WTC11 (cell line): ENCODE measurements at regions not wholly inside any gene's neighbourhood (a gene's known extent, or its start where the extent isn't known, plus 50 kb on each side); places are given as distances from the start of the nearest gene placed in this dataset.

Experiments used
- ATAC-seq: fragments of 200-7000 bp; cut with Tn5 transposase; 2 replicates; pipeline ENCODE4 v1.10.0; 2021; ENCODE audit warnings: mild to moderate bottlenecking, moderate library complexity
- CTCF ChIA-PET: fragments of 300-600 bp; sonication (Branson Sonifier 250); formaldehyde crosslinking; loops from one replicate; lab custom pipeline; 2021; ENCODE audit warnings: antibody characterized with exemption; lab: Charles Lee
- POLR2A ChIA-PET: fragments of 350-600 bp; sonication (Branson Sonifier 250); formaldehyde crosslinking; loops from one replicate; lab custom pipeline; 2021; ENCODE audit warnings: antibody characterized with exemption; lab: Charles Lee
- DNase-seq: peaks from one replicate; pipeline ENCODE4 v3.0.0; 2021; ENCODE audit warnings: low spot score
- H3K27ac Mint-ChIP-seq: 2 replicates; pipeline ENCODE4 v1.8.0; 2021; ENCODE audit warnings: mixed read lengths
- H3K27me3 Mint-ChIP-seq: 2 replicates; pipeline ENCODE4 v1.8.0; 2021; ENCODE audit warnings: low read depth, mild to moderate bottlenecking, moderate library complexity, mixed read lengths
- H3K36me3 Mint-ChIP-seq: 2 replicates; pipeline ENCODE4 v1.8.0; 2021; ENCODE audit warnings: mixed read lengths
- H3K4me1 Mint-ChIP-seq: 2 replicates; pipeline ENCODE4 v1.8.0; 2022; ENCODE audit warnings: mixed read lengths
- H3K4me3 Mint-ChIP-seq: 2 replicates; pipeline ENCODE4 v1.8.0; 2021; ENCODE audit warnings: mild to moderate bottlenecking, moderate library complexity, mixed read lengths
- H3K9me3 Mint-ChIP-seq: 2 replicates; pipeline ENCODE4 v1.8.0; 2021; ENCODE audit warnings: mixed read lengths
- CBFB ChIP-seq: sonication (generic); formaldehyde crosslinking; IDR thresholded peaks from 2 replicates; pipeline ENCODE4 v1.8.1; 2022; ENCODE audit warnings: mild to moderate bottlenecking, low read depth, missing genetic modification reagents
- NFE2L1 ChIP-seq: sonication (generic); formaldehyde crosslinking; IDR thresholded peaks from 2 replicates; pipeline ENCODE4 v1.8.1; 2023; ENCODE audit warnings: missing genetic modification reagents
- OVOL2 ChIP-seq: fragments of 250-450 bp; sonication (Bioruptor Pico); IDR thresholded peaks from 2 replicates; pipeline ENCODE4 v1.9.0; 2021; ENCODE audit warnings: mild to moderate bottlenecking, borderline replicate concordance
- SMAD3 ChIP-seq: sonication (generic); formaldehyde crosslinking; IDR thresholded peaks from 2 replicates; pipeline ENCODE4 v1.8.0; 2022; ENCODE audit warnings: missing genetic modification reagents, mild to moderate bottlenecking, borderline replicate concordance
- SMAD4 ChIP-seq: sonication (generic); formaldehyde crosslinking; IDR thresholded peaks from 2 replicates; pipeline ENCODE4 v1.8.0; 2022; ENCODE audit warnings: mild to moderate bottlenecking, missing genetic modification reagents
- TCF7 ChIP-seq: sonication (generic); formaldehyde crosslinking; IDR thresholded peaks from 2 replicates; pipeline ENCODE4 v1.8.0; 2022; ENCODE audit warnings: mild to moderate bottlenecking, low read depth, missing genetic modification reagents, moderate library complexity
- ZNF121 ChIP-seq: sonication (generic); formaldehyde crosslinking; IDR thresholded peaks from 2 replicates; pipeline ENCODE4 v1.8.0; 2023; ENCODE audit warnings: missing genetic modification reagents
- ZNF396 ChIP-seq: fragments of 250-450 bp; sonication (Bioruptor Pico); IDR thresholded peaks from 2 replicates; pipeline ENCODE4 v1.8.0; 2021; ENCODE audit warnings: mild to moderate bottlenecking, moderate library complexity, borderline replicate concordance
- ZNF416 ChIP-seq: fragments of 250-450 bp; sonication (Bioruptor Pico); IDR thresholded peaks from 2 replicates; pipeline ENCODE4 v1.9.0; 2021; ENCODE audit warnings: mild to moderate bottlenecking, inconsistent platforms
- ZNF423 ChIP-seq: fragments of 250-450 bp; sonication (Bioruptor Pico); IDR thresholded peaks from 2 replicates; pipeline ENCODE4 v2.1.2; 2022; ENCODE audit warnings: mild to moderate bottlenecking, moderate library complexity
- TF ChIP-seq, protein P1 (sequence below): fragments of 250-450 bp; sonication (Bioruptor Pico); IDR thresholded peaks from 2 replicates; pipeline ENCODE4 v1.8.0; 2021; ENCODE audit warnings: mild to moderate bottlenecking
- TF ChIP-seq, protein P2 (sequence below): sonication (generic); formaldehyde crosslinking; IDR thresholded peaks from 2 replicates; pipeline ENCODE4 v1.8.0; 2023; ENCODE audit warnings: missing genetic modification reagents, mild to moderate bottlenecking, borderline replicate concordance
- TF ChIP-seq, protein P3 (sequence below): fragments of 250-450 bp; sonication (Bioruptor Pico); conservative IDR thresholded peaks from 2 replicates; pipeline ENCODE4 v1.9.0; 2021; ENCODE audit warnings: mild to moderate bottlenecking
- TF ChIP-seq, protein P4 (sequence below): sonication (generic); formaldehyde crosslinking; IDR thresholded peaks from 2 replicates; pipeline ENCODE4 v1.8.1; 2023; ENCODE audit warnings: mild to moderate bottlenecking, missing genetic modification reagents
- TF ChIP-seq, protein P5 (sequence below): sonication (generic); formaldehyde crosslinking; IDR thresholded peaks from 2 replicates; pipeline ENCODE4 v1.8.1; 2023; ENCODE audit warnings: mild to moderate bottlenecking, moderate library complexity, missing genetic modification reagents
- TF ChIP-seq, protein P6 (sequence below): sonication (generic); formaldehyde crosslinking; IDR thresholded peaks from 2 replicates; pipeline ENCODE4 v1.8.0; 2022; ENCODE audit warnings: mild to moderate bottlenecking, missing genetic modification reagents
- TF ChIP-seq, protein P7 (sequence below): sonication (generic); formaldehyde crosslinking; IDR thresholded peaks from 2 replicates; pipeline ENCODE4 v1.8.0; 2022; ENCODE audit warnings: missing genetic modification reagents
- TF ChIP-seq, protein P8 (sequence below): fragments of 250-450 bp; sonication (Bioruptor Pico); IDR thresholded peaks from 2 replicates; pipeline ENCODE4 v2.1.2; 2022; ENCODE audit warnings: mild to moderate bottlenecking, moderate library complexity

DNA sequence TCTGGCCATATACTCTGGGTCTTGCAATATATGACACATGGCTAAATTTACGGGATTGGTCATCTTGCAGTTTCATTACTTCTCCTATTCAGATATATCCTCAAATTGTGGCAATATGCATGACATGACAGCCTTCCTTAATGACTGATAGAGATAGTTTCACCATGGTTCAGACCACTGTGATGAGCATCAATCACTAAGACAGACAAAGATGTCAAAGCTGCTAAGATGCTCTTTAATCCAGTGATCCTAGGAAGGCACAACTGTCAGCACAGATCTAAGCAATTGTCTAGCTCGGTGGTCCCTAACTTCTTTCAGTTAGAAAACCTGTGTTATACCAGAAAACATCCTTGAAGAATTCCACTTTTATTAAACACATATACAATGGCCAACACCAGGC, 70.9 kb upstream of the ADGRL2 start (continued):
- TF ChIP-seq, protein P1, sequence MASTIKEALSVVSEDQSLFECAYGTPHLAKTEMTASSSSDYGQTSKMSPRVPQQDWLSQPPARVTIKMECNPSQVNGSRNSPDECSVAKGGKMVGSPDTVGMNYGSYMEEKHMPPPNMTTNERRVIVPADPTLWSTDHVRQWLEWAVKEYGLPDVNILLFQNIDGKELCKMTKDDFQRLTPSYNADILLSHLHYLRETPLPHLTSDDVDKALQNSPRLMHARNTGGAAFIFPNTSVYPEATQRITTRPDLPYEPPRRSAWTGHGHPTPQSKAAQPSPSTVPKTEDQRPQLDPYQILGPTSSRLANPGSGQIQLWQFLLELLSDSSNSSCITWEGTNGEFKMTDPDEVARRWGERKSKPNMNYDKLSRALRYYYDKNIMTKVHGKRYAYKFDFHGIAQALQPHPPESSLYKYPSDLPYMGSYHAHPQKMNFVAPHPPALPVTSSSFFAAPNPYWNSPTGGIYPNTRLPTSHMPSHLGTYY (CRISPR knock-in tag), result no peak

DNA sequence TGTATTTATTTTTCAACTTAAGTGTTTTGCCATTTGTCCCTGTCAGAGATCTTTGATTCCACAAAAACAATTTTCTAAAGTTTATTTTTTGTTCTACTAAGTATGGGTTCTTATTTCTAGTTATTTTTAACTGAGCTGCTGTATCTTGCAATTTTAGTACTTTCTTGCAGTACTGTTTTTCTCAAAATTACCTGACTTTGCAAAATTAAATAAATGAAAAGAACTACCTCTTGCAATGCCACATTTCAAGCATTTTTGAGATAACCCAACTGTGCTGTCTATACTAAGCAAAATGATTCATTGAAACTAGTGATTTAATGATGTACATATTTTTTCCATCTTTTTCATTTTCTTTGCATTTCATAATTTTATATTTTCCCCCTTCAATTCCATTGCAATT, 71.5 kb upstream of the ADGRL2 start:
- CTCF ChIA-PET, result no interaction called here
- peaks cover 29% of the 10 kb centered on the region for H3K4me1 Mint-ChIP-seq
- H3K27ac Mint-ChIP-seq, result no peak overlapping the region
- no peaks in the 10 kb centered on the region for H3K9me3 Mint-ChIP-seq
- H3K36me3 Mint-ChIP-seq, result no peaks in the 10 kb centered on the region
- ATAC-seq (no peak), DNase-seq (no peak)
- no peak for TF ChIP-seq SMAD4 (CRISPR knock-in tag)
- TF ChIP-seq, protein P2, sequence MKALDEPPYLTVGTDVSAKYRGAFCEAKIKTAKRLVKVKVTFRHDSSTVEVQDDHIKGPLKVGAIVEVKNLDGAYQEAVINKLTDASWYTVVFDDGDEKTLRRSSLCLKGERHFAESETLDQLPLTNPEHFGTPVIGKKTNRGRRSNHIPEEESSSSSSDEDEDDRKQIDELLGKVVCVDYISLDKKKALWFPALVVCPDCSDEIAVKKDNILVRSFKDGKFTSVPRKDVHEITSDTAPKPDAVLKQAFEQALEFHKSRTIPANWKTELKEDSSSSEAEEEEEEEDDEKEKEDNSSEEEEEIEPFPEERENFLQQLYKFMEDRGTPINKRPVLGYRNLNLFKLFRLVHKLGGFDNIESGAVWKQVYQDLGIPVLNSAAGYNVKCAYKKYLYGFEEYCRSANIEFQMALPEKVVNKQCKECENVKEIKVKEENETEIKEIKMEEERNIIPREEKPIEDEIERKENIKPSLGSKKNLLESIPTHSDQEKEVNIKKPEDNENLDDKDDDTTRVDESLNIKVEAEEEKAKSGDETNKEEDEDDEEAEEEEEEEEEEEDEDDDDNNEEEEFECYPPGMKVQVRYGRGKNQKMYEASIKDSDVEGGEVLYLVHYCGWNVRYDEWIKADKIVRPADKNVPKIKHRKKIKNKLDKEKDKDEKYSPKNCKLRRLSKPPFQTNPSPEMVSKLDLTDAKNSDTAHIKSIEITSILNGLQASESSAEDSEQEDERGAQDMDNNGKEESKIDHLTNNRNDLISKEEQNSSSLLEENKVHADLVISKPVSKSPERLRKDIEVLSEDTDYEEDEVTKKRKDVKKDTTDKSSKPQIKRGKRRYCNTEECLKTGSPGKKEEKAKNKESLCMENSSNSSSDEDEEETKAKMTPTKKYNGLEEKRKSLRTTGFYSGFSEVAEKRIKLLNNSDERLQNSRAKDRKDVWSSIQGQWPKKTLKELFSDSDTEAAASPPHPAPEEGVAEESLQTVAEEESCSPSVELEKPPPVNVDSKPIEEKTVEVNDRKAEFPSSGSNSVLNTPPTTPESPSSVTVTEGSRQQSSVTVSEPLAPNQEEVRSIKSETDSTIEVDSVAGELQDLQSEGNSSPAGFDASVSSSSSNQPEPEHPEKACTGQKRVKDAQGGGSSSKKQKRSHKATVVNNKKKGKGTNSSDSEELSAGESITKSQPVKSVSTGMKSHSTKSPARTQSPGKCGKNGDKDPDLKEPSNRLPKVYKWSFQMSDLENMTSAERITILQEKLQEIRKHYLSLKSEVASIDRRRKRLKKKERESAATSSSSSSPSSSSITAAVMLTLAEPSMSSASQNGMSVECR (CRISPR knock-in tag), result no peak
- TF ChIP-seq ZNF416 (CRISPR knock-in tag), result no peak
- TF ChIP-seq OVOL2 (CRISPR knock-in tag), result no peak
- no peak for TF ChIP-seq SMAD3
- TF ChIP-seq, protein P3, sequence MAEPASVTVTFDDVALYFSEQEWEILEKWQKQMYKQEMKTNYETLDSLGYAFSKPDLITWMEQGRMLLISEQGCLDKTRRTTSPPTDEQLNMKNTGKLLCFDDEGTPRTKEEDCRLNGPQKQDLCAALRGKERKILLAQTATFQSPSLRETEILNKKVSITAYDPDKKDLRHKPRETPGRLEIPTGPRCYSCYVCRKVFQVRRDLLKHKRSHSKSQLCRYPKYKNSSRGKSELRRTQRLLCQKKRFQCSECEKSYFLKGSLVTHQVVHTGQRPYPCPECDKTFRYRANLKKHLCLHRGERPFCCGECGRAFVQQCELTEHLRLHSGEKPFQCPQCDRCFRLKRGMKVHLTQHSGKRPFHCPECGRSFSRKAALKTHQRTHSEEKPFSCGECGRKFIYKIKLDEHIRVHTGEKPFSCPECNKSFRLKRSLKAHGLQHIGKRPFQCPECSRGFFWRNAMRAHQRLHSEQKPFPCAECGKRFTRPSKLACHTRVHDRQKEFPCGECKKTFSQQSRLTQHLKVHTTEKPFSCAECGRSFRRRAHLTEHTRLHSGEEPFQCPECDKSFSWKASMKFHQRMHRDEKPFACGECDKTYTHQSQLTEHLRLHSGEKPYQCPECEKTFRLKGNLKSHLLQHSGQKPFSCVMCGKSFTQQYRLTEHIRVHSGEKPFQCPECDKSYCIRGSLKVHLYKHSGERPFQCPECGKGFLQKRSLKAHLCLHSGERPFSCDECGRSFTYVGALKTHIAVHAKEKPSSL (CRISPR knock-in tag), result no peak
- TF ChIP-seq, protein P4, sequence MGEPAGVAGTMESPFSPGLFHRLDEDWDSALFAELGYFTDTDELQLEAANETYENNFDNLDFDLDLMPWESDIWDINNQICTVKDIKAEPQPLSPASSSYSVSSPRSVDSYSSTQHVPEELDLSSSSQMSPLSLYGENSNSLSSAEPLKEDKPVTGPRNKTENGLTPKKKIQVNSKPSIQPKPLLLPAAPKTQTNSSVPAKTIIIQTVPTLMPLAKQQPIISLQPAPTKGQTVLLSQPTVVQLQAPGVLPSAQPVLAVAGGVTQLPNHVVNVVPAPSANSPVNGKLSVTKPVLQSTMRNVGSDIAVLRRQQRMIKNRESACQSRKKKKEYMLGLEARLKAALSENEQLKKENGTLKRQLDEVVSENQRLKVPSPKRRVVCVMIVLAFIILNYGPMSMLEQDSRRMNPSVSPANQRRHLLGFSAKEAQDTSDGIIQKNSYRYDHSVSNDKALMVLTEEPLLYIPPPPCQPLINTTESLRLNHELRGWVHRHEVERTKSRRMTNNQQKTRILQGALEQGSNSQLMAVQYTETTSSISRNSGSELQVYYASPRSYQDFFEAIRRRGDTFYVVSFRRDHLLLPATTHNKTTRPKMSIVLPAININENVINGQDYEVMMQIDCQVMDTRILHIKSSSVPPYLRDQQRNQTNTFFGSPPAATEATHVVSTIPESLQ, result no peak
- TF ChIP-seq, protein P5, sequence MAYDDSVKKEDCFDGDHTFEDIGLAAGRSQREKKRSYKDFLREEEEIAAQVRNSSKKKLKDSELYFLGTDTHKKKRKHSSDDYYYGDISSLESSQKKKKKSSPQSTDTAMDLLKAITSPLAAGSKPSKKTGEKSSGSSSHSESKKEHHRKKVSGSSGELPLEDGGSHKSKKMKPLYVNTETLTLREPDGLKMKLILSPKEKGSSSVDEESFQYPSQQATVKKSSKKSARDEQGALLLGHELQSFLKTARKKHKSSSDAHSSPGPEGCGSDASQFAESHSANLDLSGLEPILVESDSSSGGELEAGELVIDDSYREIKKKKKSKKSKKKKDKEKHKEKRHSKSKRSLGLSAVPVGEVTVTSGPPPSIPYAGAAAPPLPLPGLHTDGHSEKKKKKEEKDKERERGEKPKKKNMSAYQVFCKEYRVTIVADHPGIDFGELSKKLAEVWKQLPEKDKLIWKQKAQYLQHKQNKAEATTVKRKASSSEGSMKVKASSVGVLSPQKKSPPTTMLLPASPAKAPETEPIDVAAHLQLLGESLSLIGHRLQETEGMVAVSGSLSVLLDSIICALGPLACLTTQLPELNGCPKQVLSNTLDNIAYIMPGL (CRISPR knock-in tag), result no peak
- TF ChIP-seq ZNF396, result no peak
- TF ChIP-seq, protein P6, sequence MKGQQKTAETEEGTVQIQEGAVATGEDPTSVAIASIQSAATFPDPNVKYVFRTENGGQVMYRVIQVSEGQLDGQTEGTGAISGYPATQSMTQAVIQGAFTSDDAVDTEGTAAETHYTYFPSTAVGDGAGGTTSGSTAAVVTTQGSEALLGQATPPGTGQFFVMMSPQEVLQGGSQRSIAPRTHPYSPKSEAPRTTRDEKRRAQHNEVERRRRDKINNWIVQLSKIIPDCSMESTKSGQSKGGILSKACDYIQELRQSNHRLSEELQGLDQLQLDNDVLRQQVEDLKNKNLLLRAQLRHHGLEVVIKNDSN (CRISPR knock-in tag), result no peak
- TF ChIP-seq, protein P7, sequence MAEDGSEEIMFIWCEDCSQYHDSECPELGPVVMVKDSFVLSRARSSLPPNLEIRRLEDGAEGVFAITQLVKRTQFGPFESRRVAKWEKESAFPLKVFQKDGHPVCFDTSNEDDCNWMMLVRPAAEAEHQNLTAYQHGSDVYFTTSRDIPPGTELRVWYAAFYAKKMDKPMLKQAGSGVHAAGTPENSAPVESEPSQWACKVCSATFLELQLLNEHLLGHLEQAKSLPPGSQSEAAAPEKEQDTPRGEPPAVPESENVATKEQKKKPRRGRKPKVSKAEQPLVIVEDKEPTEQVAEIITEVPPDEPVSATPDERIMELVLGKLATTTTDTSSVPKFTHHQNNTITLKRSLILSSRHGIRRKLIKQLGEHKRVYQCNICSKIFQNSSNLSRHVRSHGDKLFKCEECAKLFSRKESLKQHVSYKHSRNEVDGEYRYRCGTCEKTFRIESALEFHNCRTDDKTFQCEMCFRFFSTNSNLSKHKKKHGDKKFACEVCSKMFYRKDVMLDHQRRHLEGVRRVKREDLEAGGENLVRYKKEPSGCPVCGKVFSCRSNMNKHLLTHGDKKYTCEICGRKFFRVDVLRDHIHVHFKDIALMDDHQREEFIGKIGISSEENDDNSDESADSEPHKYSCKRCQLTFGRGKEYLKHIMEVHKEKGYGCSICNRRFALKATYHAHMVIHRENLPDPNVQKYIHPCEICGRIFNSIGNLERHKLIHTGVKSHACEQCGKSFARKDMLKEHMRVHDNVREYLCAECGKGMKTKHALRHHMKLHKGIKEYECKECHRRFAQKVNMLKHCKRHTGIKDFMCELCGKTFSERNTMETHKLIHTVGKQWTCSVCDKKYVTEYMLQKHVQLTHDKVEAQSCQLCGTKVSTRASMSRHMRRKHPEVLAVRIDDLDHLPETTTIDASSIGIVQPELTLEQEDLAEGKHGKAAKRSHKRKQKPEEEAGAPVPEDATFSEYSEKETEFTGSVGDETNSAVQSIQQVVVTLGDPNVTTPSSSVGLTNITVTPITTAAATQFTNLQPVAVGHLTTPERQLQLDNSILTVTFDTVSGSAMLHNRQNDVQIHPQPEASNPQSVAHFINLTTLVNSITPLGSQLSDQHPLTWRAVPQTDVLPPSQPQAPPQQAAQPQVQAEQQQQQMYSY (CRISPR knock-in tag), result no peak
- no peak for TF ChIP-seq ZNF121 (CRISPR knock-in tag)
- no peak for TF ChIP-seq ZNF423 (CRISPR knock-in tag)
- no peak for TF ChIP-seq NFE2L1 (CRISPR knock-in tag)
- TF ChIP-seq, protein P8, sequence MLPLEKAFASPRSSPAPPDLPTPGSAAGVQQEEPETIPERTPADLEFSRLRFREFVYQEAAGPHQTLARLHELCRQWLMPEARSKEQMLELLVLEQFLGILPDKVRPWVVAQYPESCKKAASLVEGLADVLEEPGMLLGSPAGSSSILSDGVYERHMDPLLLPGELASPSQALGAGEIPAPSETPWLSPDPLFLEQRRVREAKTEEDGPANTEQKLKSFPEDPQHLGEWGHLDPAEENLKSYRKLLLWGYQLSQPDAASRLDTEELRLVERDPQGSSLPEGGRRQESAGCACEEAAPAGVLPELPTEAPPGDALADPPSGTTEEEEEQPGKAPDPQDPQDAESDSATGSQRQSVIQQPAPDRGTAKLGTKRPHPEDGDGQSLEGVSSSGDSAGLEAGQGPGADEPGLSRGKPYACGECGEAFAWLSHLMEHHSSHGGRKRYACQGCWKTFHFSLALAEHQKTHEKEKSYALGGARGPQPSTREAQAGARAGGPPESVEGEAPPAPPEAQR (CRISPR knock-in tag), result no peak
- TF ChIP-seq CBFB (CRISPR knock-in tag), result no peak
- TF ChIP-seq TCF7 (CRISPR knock-in tag), result no peak
- no peaks in the 10 kb centered on the region for H3K27me3 Mint-ChIP-seq
- POLR2A ChIA-PET, result no interaction called here
- no peak overlapping the region for H3K4me3 Mint-ChIP-seq
